ENCODE measurements at regions not wholly inside any gene's neighbourhood (a gene's known extent, or its start where the extent isn't known, plus 50 kb on each side); places are given as distances from the start of the nearest gene placed in this dataset.

DNA sequence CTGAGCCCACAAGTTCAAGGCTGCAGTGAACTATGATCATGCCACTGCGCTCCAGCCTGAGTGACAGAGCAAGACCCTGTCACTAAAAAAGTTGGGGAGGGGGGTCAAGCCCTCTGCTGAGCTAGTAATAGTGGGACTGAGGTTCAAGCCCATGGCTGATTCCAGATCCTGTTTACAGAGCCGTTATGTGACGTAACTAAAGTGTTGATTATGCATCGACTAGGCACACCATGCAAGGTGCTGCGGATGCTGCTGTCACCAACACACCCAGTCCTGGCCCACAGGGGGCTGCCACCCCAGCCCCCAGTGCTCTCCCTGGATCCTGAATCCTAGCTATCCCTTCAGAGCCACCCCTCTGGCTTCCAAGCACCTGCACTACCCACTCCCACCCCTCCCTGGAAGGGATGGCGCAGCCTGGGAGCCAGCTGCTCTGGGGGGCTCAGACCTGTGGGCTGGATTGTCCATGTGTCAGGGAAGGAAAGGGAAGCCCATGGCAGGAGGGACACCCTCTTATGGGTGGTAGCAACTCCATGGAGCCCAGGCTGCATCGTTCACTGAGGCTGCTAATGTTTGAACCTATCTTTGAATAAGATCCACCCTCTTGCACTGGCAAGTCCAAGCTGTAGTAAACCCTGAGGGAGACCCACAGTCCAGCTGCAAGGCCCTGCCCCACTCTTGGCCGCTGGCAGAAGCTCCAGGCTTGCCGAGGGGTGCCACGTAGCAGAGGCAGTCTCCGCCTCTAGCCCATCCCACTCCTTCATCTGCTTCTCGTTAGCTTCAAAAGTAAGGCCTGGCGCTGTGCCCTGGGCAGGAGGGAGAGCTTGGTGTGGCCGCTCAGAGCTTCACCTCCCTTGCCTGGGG lies 95.0 kb downstream of the SNX5 start:
- TF ChIP-seq, protein P1, sequence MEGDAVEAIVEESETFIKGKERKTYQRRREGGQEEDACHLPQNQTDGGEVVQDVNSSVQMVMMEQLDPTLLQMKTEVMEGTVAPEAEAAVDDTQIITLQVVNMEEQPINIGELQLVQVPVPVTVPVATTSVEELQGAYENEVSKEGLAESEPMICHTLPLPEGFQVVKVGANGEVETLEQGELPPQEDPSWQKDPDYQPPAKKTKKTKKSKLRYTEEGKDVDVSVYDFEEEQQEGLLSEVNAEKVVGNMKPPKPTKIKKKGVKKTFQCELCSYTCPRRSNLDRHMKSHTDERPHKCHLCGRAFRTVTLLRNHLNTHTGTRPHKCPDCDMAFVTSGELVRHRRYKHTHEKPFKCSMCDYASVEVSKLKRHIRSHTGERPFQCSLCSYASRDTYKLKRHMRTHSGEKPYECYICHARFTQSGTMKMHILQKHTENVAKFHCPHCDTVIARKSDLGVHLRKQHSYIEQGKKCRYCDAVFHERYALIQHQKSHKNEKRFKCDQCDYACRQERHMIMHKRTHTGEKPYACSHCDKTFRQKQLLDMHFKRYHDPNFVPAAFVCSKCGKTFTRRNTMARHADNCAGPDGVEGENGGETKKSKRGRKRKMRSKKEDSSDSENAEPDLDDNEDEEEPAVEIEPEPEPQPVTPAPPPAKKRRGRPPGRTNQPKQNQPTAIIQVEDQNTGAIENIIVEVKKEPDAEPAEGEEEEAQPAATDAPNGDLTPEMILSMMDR (IDR thresholded peaks at IDR 0.05): no peak
- no peak for TF ChIP-seq ZFX (IDR thresholded peaks at IDR 0.05; ENCODE audit: borderline replicate concordance)

Data from 22Rv1 (cell line).